Epithelial cell of proximal tubule (primary cell): ENCODE measurements at regions not wholly inside any gene's neighbourhood (a gene's known extent, or its start where the extent isn't known, plus 50 kb on each side); places are given as distances from the start of the nearest gene placed in this dataset.

Experiments
- DNase-seq: peaks from one replicate; pipeline ENCODE4 v3.0.0-alpha.2; 2011; ENCODE audit warnings: low read depth
- H3K4me3 ChIP-seq: 2 replicates; pipeline ENCODE4 v1.5.1; 2011; ENCODE audit warnings: low read depth, mild to moderate bottlenecking, low read length
- CTCF ChIP-seq: conservative IDR thresholded peaks from 2 replicates; pipeline ENCODE4 v1.5.1; 2012; ENCODE audit warnings: low read depth, mild to moderate bottlenecking, low read length

- DNase-seq, result no peak
- TF ChIP-seq CTCF, result no peak
- H3K4me3 ChIP-seq, result no peak overlapping the region
These were observed 197.8 kb upstream of the NT5E start for GRCh38 chr6:85252085-85252484.

GRCh38 chr6:85251300-85251699 lies 198.6 kb upstream of the NT5E start:
- no peak for DNase-seq
- TF ChIP-seq CTCF, result no peak
- no peak overlapping the region for H3K4me3 ChIP-seq

GRCh38 chr6:85250586-85251220 lies 199.2 kb upstream of the NT5E start:
- no peak overlapping the region for H3K4me3 ChIP-seq
- no peak for TF ChIP-seq CTCF
- peak; percentile 59 for DNase-seq

GRCh38 chr6:85245004-85245403 lies 204.9 kb upstream of the NT5E start:
- H3K4me3 ChIP-seq, result no peak overlapping the region
- no peak for DNase-seq
- TF ChIP-seq CTCF, result no peak

GRCh38 chr6:85241498-85242052 lies 208.3 kb upstream of the NT5E start:
- H3K4me3 ChIP-seq, result no peak overlapping the region
- TF ChIP-seq CTCF, result no peak
- no peak for DNase-seq

GRCh38 chr6:85240787-85241385 lies 209.0 kb upstream of the NT5E start:
- TF ChIP-seq CTCF, result no peak
- no peak overlapping the region for H3K4me3 ChIP-seq
- DNase-seq, result peak; percentile 75

GRCh38 chr6:85237478-85237877 lies 212.4 kb upstream of the NT5E start:
- no peak overlapping the region for H3K4me3 ChIP-seq
- no peak for TF ChIP-seq CTCF
- DNase-seq, result no peak
